GM12873 (cell line): ENCODE measurements at regions not wholly inside any gene's neighbourhood (a gene's known extent, or its start where the extent isn't known, plus 50 kb on each side); places are given as distances from the start of the nearest gene placed in this dataset.

Source experiments
- TF ChIP-seq, protein P1 (sequence below): IDR thresholded peaks from 2 replicates; pipeline ENCODE4 v1.5.1; 2012; ENCODE audit warnings: low read depth, mild to moderate bottlenecking, moderate library complexity, low read length, control low read depth; ENCODE audit not compliant: insufficient read depth; ENCODE audit errors: missing control alignments

DNA sequence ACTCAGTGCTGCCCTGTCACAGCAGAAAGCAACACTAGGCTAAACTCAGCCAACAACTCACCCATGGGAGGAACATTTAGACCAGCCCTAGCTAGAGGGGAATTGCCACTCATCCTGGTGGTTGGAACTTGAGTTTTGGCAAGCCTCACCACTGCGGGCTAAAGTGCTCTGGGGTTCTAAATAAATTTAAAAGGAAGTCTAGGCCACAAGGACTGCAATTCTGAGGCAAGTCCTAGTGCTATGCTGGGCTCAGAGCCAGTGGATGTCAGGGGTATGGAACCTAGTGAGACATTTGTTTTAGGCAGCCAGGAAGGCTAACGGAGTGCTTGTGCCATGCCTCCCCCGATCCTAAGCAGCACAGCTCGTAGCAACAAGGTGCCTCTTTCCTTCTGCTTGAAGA is 78.0 kb downstream of the RGS13 start:
- TF ChIP-seq, protein P1, sequence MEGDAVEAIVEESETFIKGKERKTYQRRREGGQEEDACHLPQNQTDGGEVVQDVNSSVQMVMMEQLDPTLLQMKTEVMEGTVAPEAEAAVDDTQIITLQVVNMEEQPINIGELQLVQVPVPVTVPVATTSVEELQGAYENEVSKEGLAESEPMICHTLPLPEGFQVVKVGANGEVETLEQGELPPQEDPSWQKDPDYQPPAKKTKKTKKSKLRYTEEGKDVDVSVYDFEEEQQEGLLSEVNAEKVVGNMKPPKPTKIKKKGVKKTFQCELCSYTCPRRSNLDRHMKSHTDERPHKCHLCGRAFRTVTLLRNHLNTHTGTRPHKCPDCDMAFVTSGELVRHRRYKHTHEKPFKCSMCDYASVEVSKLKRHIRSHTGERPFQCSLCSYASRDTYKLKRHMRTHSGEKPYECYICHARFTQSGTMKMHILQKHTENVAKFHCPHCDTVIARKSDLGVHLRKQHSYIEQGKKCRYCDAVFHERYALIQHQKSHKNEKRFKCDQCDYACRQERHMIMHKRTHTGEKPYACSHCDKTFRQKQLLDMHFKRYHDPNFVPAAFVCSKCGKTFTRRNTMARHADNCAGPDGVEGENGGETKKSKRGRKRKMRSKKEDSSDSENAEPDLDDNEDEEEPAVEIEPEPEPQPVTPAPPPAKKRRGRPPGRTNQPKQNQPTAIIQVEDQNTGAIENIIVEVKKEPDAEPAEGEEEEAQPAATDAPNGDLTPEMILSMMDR: no peak

GRCh38 chr1:192724670-192725069 is 84.2 kb upstream of the RGS2 start:
- TF ChIP-seq, protein P1: no peak

DNA sequence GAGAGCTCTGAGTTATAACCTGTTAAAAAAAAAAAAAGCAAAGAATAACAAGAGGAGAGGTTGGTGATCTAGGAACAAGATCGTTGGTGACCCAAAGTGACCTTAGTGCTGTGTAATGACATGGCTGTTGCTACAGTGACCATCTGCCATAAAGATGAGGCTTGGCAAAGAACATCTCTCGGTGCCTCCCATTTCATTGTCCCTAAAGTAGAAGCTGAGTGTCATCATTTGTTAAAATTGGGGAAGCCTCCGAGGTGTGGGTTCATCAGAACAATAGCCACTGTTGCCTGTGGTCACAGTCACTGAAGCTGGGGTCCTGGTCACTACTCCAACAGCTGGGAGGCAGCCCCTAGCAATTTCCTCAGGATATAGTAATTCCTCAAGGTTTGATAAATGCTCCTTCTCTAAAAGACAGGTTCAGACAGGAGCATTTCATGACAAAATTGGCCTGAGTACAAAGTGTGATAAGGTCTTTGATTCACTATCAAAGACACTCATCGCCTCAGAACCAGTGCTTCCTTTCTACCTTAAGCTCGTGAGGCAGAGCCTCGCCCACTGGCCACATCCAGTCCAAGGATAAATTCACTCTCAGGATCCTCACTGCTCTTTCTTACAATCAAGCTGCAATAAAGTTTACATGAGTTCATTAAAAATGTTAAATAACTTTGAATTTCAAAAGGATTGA is 81.9 kb upstream of the RGS2 start:
- TF ChIP-seq, protein P1: no peak

GRCh38 chr1:192729500-192729899 is 79.3 kb upstream of the RGS2 start:
- TF ChIP-seq, protein P1: no peak

DNA sequence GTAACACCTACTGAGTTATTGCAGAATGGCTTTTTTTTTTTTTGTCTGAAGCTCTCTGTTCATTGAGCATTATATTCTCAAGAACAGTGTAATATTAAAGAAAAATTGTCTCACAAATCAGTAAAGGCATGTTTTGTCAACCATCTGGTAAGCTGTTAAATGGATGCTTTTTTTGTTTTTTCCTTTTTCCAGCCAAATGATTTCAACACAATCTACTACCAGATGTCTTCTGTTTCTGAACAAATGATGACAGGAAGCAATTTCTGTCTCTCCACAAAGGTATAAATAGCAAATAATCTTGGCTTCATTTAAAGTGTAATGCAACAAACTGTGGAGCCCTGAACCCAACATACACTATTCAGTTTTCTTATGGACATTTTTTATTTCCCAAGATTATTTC is 78.6 kb upstream of the RGS2 start:
- TF ChIP-seq, protein P1: no peak

GRCh38 chr1:192732787-192733186 is 76.1 kb upstream of the RGS2 start:
- TF ChIP-seq, protein P1: peak; percentile 35

DNA sequence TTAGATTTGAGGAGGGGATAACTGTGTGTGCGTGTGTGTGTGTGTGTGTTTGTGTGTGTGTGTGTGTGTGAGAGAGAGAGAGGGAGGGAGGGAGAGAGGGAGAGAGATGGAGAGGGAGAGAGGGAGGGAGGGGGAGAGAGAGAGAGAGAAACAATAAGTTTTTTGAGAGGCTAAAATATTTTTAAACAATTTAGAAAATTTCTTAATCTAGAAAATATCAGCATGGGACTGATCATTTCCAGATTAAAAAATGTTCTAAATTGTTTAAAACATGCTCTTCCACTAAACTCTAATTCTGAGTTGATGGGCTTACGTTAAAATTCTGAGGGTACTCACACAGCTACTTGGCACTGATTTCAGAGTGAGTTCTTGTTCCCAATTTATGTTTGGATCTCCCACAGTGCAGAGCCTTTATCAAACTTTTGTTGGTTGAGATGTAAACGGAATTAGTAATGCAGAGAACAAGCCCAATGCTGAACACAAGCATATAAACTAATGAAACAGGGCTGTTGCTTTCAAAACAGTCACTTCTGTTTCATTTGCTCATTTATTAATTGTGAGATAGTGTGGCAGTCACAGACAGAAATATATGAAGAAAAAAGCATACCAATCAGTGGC is 73.4 kb upstream of the RGS2 start:
- TF ChIP-seq, protein P1: no peak
